Stimulated activated memory B cell treated with anti-CD40 and anti-IgM and Interleukin-4, amounts not matched to agents 10 μg/mL and 1 μg/mL and 100 μg/mL, for 72 hours (primary cell): ENCODE measurements at regions not wholly inside any gene's neighbourhood (a gene's known extent, or its start where the extent isn't known, plus 50 kb on each side); places are given as distances from the start of the nearest gene placed in this dataset.

Experiments
- ATAC-seq: fragments of 150-1000 bp; cut with Tn5 transposase; 2 replicates; pipeline ENCODE4 v1.10.0; 2021
- H3K27ac Mint-ChIP-seq: one replicate; pipeline ENCODE4 v1.8.0; 2022; ENCODE audit warnings: mild to moderate bottlenecking, mixed read lengths
- H3K27me3 Mint-ChIP-seq: one replicate; pipeline ENCODE4 v1.8.0; 2022; ENCODE audit warnings: mixed read lengths
- H3K36me3 Mint-ChIP-seq: one replicate; pipeline ENCODE4 v1.8.0; 2022; ENCODE audit warnings: mixed read lengths
- H3K4me1 Mint-ChIP-seq: one replicate; pipeline ENCODE4 v1.8.0; 2022; ENCODE audit warnings: mixed read lengths
- H3K4me3 Mint-ChIP-seq: one replicate; pipeline ENCODE4 v1.8.0; 2022; ENCODE audit warnings: mild to moderate bottlenecking, moderate library complexity, mixed read lengths
- H3K9me3 Mint-ChIP-seq: one replicate; pipeline ENCODE4 v1.8.0; 2022; ENCODE audit warnings: mixed read lengths

DNA sequence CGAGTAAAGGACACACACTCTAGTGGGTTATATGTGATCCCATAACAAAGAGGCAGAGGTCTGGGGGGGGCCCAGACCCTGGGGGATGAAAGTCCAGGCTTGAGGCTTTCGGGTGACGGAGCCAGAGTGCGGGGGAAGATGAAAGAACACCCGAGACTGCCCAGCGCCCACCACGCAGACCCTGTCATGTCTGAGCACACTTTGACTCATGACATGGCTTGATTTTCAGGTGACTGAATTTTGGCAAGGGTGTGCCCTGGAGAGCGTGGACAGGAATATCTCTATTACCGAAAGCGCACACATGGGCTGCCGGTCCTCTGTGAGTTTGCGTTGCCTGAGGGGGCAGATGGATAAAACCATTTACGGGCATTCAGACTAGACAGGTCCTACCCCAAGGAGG is 192.0 kb upstream of the SOX1 start:
- Mint-ChIP-seq H3K9me3 (no peaks in the 10 kb centered on the region), H3K4me1 (no peaks in the 10 kb centered on the region), H3K4me3 (no peak overlapping the region), H3K36me3 (no peaks in the 10 kb centered on the region), H3K27me3 (no peaks in the 10 kb centered on the region), H3K27ac (no peak overlapping the region)
- ATAC-seq = no peak

GRCh38 chr13:111875915-111876314 is 191.0 kb upstream of the SOX1 start:
- Mint-ChIP-seq H3K4me1 (no peaks in the 10 kb centered on the region), H3K36me3 (no peaks in the 10 kb centered on the region), H3K27ac (no peak overlapping the region), H3K27me3 (no peaks in the 10 kb centered on the region), H3K9me3 (no peaks in the 10 kb centered on the region), H3K4me3 (no peak overlapping the region)
- ATAC-seq = no peak

DNA sequence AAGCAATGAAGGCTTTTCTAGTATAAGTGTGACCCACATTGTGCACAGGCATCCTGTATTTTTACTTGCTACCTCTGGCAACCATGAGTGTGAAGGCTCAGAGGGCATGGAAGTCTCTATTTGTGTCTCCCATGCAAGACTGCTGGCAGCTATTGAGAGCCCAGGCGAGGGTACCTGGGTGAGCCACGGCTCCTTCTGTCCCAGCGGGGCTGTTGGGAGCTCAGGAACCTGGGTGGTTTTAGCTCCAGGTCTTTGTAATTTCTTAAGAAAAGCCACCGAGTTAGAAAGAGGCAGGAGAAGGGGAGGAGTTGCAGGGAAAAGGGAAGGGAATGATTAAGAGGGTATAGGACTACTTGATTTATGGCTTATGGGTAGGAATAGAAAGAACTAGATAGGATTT is 190.4 kb upstream of the SOX1 start:
- H3K4me1 Mint-ChIP-seq = no peaks in the 10 kb centered on the region
- no peak for ATAC-seq
- no peak overlapping the region for H3K4me3 Mint-ChIP-seq
- no peaks in the 10 kb centered on the region for H3K27me3 Mint-ChIP-seq
- no peaks in the 10 kb centered on the region for H3K36me3 Mint-ChIP-seq
- no peak overlapping the region for H3K27ac Mint-ChIP-seq
- no peaks in the 10 kb centered on the region for H3K9me3 Mint-ChIP-seq

GRCh38 chr13:111877906-111878305 is 189.0 kb upstream of the SOX1 start:
- ATAC-seq = no peak
- H3K4me1 Mint-ChIP-seq = no peaks in the 10 kb centered on the region
- H3K27me3 Mint-ChIP-seq = no peaks in the 10 kb centered on the region
- H3K9me3 Mint-ChIP-seq = peaks cover 2% of the 10 kb centered on the region
- H3K4me3 Mint-ChIP-seq = no peak overlapping the region
- H3K36me3 Mint-ChIP-seq = no peaks in the 10 kb centered on the region
- H3K27ac Mint-ChIP-seq = no peak overlapping the region

- Mint-ChIP-seq H3K27ac (no peak overlapping the region), H3K9me3 (peaks cover 2% of the 10 kb centered on the region), H3K27me3 (no peaks in the 10 kb centered on the region), H3K4me1 (no peaks in the 10 kb centered on the region), H3K4me3 (no peak overlapping the region), H3K36me3 (no peaks in the 10 kb centered on the region)
- ATAC-seq = no peak
Measured at GRCh38 chr13:111879719-111880118, 187.2 kb upstream of the SOX1 start.

- Mint-ChIP-seq H3K27me3 (no peaks in the 10 kb centered on the region), H3K36me3 (no peaks in the 10 kb centered on the region), H3K4me1 (no peaks in the 10 kb centered on the region), H3K9me3 (peaks cover 4% of the 10 kb centered on the region), H3K27ac (no peak overlapping the region), H3K4me3 (no peak overlapping the region)
- ATAC-seq = peak; percentile 35
Measured at GRCh38 chr13:111880185-111880584, 186.8 kb upstream of the SOX1 start.

- Mint-ChIP-seq H3K27ac (no peak overlapping the region), H3K27me3 (no peaks in the 10 kb centered on the region), H3K36me3 (no peaks in the 10 kb centered on the region), H3K4me3 (no peak overlapping the region), H3K4me1 (no peaks in the 10 kb centered on the region), H3K9me3 (peaks cover 7% of the 10 kb centered on the region)
- ATAC-seq = no peak
Measured at GRCh38 chr13:111881700-111882099, 185.2 kb upstream of the SOX1 start.

- Mint-ChIP-seq H3K4me3 (no peak overlapping the region), H3K9me3 (peaks cover 7% of the 10 kb centered on the region), H3K4me1 (no peaks in the 10 kb centered on the region), H3K27me3 (no peaks in the 10 kb centered on the region), H3K36me3 (no peaks in the 10 kb centered on the region), H3K27ac (no peak overlapping the region)
- ATAC-seq = no peak
Measured at GRCh38 chr13:111882351-111882750, 184.6 kb upstream of the SOX1 start.

DNA sequence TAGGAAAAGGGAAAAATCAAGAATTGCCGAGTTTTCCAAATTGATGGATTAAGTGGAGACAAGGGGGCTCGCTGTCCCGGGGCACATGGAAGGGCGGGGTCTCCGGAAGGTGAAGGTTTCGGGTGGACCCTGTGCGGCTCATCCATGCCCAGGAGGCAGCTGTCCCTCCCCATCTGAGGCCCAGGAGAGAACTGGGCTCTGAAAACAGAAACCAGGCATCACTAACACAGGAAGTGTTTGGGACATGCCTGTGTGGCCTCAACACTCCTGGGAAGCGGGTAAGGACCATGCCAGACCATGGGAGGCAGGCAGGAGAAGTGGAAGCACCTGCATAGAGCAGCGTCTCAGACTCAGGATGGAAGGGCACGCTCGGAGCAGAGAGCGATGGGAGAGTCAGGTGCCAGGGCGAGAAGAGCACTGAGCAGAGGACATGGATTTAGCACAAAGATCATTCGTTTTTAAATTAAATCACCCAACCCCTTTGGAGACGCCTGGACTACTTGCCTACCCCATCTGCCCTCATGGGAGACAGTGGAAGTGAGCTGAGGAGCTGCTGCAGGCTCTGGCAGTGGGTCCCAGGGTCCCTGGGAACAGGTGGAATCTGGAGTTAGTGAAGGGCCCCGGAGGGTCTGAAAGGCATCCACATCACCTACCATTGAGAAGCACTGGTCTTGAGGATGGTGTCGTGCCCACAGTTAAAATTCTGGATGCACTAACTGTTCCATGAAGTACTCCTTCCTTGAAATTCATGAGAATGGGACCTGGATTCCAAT is 183.2 kb upstream of the SOX1 start:
- no peaks in the 10 kb centered on the region for H3K27me3 Mint-ChIP-seq
- H3K36me3 Mint-ChIP-seq = no peaks in the 10 kb centered on the region
- peaks cover 7% of the 10 kb centered on the region for H3K9me3 Mint-ChIP-seq

DNA sequence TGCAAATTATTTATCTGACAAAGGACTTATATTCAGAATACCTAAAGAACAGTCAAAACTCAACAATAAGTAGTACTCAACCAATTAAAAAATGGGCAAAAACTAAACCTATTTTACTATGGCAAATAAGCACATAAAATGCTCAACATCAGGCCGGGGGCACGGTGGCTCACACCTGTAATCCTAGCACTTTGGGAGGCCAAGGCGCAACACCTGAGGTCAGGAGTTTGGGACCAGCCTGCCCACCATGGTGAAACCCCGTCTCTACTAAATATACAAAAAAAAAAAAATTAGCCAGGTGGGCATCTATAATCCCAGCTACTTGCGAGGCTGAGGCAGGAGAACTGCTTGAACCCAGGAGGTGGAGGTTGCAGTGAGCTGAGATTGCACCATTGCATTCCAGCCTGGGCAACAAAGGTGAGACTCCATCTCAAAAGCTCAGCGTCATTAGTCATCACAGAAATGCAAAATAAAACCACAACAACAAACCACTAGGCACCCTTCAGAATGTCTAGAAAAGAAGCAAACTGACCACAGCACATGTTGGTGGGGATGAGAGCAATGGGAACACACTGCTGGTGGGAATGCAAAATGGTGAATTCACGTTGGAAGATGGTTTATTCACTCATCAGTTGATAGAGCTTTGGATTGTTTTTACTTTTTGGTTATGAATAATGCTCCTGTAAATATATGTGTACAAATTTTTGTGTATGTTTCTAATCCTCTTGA is 180.6 kb upstream of the SOX1 start:
- no peak overlapping the region for H3K27ac Mint-ChIP-seq
- no peaks in the 10 kb centered on the region for H3K27me3 Mint-ChIP-seq
- no peak for ATAC-seq
- H3K4me1 Mint-ChIP-seq = no peaks in the 10 kb centered on the region
- no peak overlapping the region for H3K4me3 Mint-ChIP-seq
- no peaks in the 10 kb centered on the region for H3K36me3 Mint-ChIP-seq
- peaks cover 10% of the 10 kb centered on the region for H3K9me3 Mint-ChIP-seq

More for the DNA sequence above, 183.2 kb upstream of the SOX1 start:
- H3K4me3 Mint-ChIP-seq = no peak overlapping the region
- no peak overlapping the region for H3K27ac Mint-ChIP-seq
- H3K4me1 Mint-ChIP-seq = no peaks in the 10 kb centered on the region
- ATAC-seq = no peak

GRCh38 chr13:111893071-111893606 is 173.8 kb upstream of the SOX1 start:
- H3K4me3 Mint-ChIP-seq = no peak overlapping the region
- no peaks in the 10 kb centered on the region for H3K36me3 Mint-ChIP-seq
- H3K4me1 Mint-ChIP-seq = no peaks in the 10 kb centered on the region
- H3K27me3 Mint-ChIP-seq = peaks cover 26% of the 10 kb centered on the region
- no peak overlapping the region for H3K27ac Mint-ChIP-seq
- H3K9me3 Mint-ChIP-seq = peaks cover 6% of the 10 kb centered on the region
- ATAC-seq = no peak

- H3K27me3 Mint-ChIP-seq = peaks cover 26% of the 10 kb centered on the region
- H3K9me3 Mint-ChIP-seq = peaks cover 6% of the 10 kb centered on the region
- no peaks in the 10 kb centered on the region for H3K36me3 Mint-ChIP-seq
- ATAC-seq = no peak
- H3K4me1 Mint-ChIP-seq = no peaks in the 10 kb centered on the region
- H3K4me3 Mint-ChIP-seq = no peak overlapping the region
- H3K27ac Mint-ChIP-seq = no peak overlapping the region
Measured at GRCh38 chr13:111893607-111894443, 173.1 kb upstream of the SOX1 start.

DNA sequence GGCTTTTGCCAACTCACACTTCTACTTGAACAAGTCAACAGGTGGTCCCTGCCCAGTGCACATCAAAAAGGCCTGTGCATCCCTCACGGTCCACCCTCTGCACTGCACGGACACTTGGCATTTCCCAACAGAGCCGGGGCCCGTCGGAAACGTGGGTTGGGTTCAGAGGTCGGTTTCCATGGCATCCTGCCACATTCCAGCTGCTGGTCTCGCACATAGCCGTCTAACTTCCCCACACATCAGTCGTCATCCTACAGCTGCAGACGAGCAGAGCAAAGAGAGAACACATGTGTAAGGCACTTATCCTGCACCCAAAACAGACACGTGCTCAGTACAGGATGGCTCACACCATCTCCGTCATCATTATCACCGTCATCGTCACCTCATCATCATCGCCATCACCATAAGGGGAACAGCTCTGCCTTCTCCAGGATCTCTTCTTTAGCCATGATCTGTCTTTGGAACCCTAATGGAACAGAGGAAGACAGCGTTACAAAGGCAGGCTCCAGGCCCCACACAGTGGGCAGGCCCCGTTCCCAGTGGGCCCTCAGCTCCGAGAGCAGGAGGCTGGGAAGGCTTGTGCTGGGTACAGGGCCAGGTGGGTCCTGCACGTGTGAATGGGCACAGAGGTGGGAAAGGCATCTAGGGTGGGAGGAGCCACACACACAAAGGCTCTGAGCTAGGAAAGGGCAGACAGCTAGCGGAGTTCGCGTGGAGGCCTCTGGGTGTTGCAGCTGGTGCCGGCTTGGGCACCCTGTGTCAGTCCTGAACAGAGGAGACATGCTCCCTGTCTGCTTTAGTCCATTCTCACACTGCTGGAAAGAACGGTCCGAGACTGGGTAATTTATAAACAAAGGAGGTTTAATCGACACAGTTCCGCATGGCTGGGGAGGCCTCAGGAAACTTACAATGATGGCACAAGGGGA is 170.8 kb upstream of the SOX1 start:
- H3K27me3 Mint-ChIP-seq = peaks cover 26% of the 10 kb centered on the region
- no peaks in the 10 kb centered on the region for H3K4me1 Mint-ChIP-seq
- no peak for ATAC-seq
- H3K4me3 Mint-ChIP-seq = no peak overlapping the region
- no peak overlapping the region for H3K27ac Mint-ChIP-seq
- H3K36me3 Mint-ChIP-seq = no peaks in the 10 kb centered on the region
- H3K9me3 Mint-ChIP-seq = peaks cover 3% of the 10 kb centered on the region

DNA sequence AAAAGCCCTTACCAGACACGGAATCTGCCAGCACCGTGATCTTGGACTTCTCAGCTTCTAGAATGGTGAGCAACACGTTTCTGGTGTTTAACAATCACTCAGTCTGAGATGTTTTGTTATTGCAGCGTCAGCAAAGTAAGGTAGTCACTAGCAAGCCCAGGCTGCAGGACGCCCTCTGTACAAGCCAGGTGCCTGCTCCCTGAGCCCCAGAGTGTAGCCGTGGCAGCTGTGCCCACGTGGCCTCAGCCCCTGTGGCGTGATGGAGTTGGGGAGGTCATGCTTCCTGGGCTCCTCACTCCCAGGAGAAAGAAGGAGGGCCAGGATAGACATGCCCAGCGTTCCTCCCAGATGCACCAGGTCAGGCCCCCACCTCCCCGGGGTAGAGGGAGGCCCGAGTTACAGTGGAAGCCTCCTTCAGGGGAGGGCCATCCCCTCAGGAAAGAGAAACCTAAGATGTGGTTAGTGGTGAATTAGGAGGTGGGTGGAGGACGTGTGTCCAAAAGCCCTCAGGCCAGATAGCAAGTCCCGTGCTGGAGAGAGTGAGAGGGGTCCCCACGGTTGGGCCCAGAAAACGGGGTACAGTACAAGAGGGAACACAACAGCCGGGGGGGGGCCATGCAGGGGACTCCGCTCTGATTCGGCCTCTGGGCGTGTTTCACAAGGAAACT is 169.6 kb upstream of the SOX1 start:
- H3K4me1 Mint-ChIP-seq = no peaks in the 10 kb centered on the region
- no peak overlapping the region for H3K27ac Mint-ChIP-seq
- H3K27me3 Mint-ChIP-seq = peaks cover 25% of the 10 kb centered on the region
- H3K9me3 Mint-ChIP-seq = peaks cover 3% of the 10 kb centered on the region
- no peak for ATAC-seq
- H3K36me3 Mint-ChIP-seq = no peaks in the 10 kb centered on the region
- no peak overlapping the region for H3K4me3 Mint-ChIP-seq
